ENCODE measurements at regions not wholly inside any gene's neighbourhood (a gene's known extent, or its start where the extent isn't known, plus 50 kb on each side); places are given as distances from the start of the nearest gene placed in this dataset.
"Not testable (repeated sequence)": the region's sequence is repeated elsewhere in the genome, so short reads cannot be mapped to it uniquely, and the experiment has no call there.

- no peak for DNase-seq (ENCODE audit: low read depth)
- no peak overlapping the region for H3K4me3 ChIP-seq (ENCODE audit: low read depth, low read length)
These were observed 82.8 kb downstream of the BTG1 start for GRCh38 chr12:92062539-92063493.

- no peak overlapping the region for H3K4me3 ChIP-seq (ENCODE audit: low read depth, low read length)
These were observed 84.6 kb downstream of the BTG1 start for GRCh38 chr12:92061061-92061460.

GRCh38 chr12:92059960-92060359 is 85.7 kb downstream of the BTG1 start:
- no peak overlapping the region for H3K4me3 ChIP-seq (ENCODE audit: low read depth, low read length)
- DNase-seq (ENCODE audit: low read depth): peak; percentile 65

More at GRCh38 chr12:92061061-92061460, 84.6 kb downstream of the BTG1 start:
- DNase-seq (ENCODE audit: low read depth): no peak

- no peak overlapping the region for H3K4me3 ChIP-seq (ENCODE audit: low read depth, low read length)
- DNase-seq (ENCODE audit: low read depth): no peak
These were observed 87.0 kb downstream of the BTG1 start for GRCh38 chr12:92058664-92059063.

GRCh38 chr12:92056756-92057155 is 88.9 kb downstream of the BTG1 start:
- not testable (repeated sequence) for DNase-seq (ENCODE audit: low read depth); H3K4me3 ChIP-seq (ENCODE audit: low read depth, low read length)

GRCh38 chr12:92056290-92056689 is 89.4 kb downstream of the BTG1 start:
- no peak for DNase-seq (ENCODE audit: low read depth)
- no peak overlapping the region for H3K4me3 ChIP-seq (ENCODE audit: low read depth, low read length)

GRCh38 chr12:92055877-92056276 is 89.8 kb downstream of the BTG1 start:
- DNase-seq (ENCODE audit: low read depth): no peak
- no peak overlapping the region for H3K4me3 ChIP-seq (ENCODE audit: low read depth, low read length)

- DNase-seq (ENCODE audit: low read depth): no peak
- no peak overlapping the region for H3K4me3 ChIP-seq (ENCODE audit: low read depth, low read length)
These were observed 94.2 kb downstream of the BTG1 start for GRCh38 chr12:92051441-92051840.

GRCh38 chr12:92049403-92049802 is 96.2 kb downstream of the BTG1 start:
- DNase-seq (ENCODE audit: low read depth): no peak
- H3K4me3 ChIP-seq (ENCODE audit: low read depth, low read length): no peak overlapping the region

GRCh38 chr12:92047393-92047826 is 98.2 kb downstream of the BTG1 start:
- no peak overlapping the region for H3K4me3 ChIP-seq (ENCODE audit: low read depth, low read length)
- DNase-seq (ENCODE audit: low read depth): peak; percentile 79

GRCh38 chr12:92046557-92047392 is 98.9 kb downstream of the BTG1 start:
- no peak overlapping the region for H3K4me3 ChIP-seq (ENCODE audit: low read depth, low read length)
- no peak for DNase-seq (ENCODE audit: low read depth)

- DNase-seq (ENCODE audit: low read depth): no peak
- H3K4me3 ChIP-seq (ENCODE audit: low read depth, low read length): no peak overlapping the region
These were observed 99.8 kb downstream of the BTG1 start for GRCh38 chr12:92045852-92046251.

- no peak overlapping the region for H3K4me3 ChIP-seq (ENCODE audit: low read depth, low read length)
- peak; percentile 71 for DNase-seq (ENCODE audit: low read depth)
These were observed 101.2 kb downstream of the BTG1 start for GRCh38 chr12:92044435-92044834.

GRCh38 chr12:92042791-92043531 is 102.7 kb downstream of the BTG1 start:
- H3K4me3 ChIP-seq (ENCODE audit: low read depth, low read length): no peak overlapping the region
- DNase-seq (ENCODE audit: low read depth): no peak

GRCh38 chr12:92041742-92042141 is 103.9 kb downstream of the BTG1 start:
- DNase-seq (ENCODE audit: low read depth): no peak
- H3K4me3 ChIP-seq (ENCODE audit: low read depth, low read length): no peak overlapping the region

- H3K4me3 ChIP-seq (ENCODE audit: low read depth, low read length): no peak overlapping the region
- no peak for DNase-seq (ENCODE audit: low read depth)
These were observed 106.6 kb downstream of the BTG1 start for GRCh38 chr12:92039046-92039445.

- no peak for DNase-seq (ENCODE audit: low read depth)
- H3K4me3 ChIP-seq (ENCODE audit: low read depth, low read length): no peak overlapping the region
These were observed 107.2 kb downstream of the BTG1 start for GRCh38 chr12:92038476-92038875.

GRCh38 chr12:92036771-92037453 is 108.7 kb downstream of the BTG1 start:
- peak; percentile 96 for DNase-seq (ENCODE audit: low read depth)

GRCh38 chr12:92036061-92036620 is 109.5 kb downstream of the BTG1 start:
- DNase-seq (ENCODE audit: low read depth): no peak
- no peak overlapping the region for H3K4me3 ChIP-seq (ENCODE audit: low read depth, low read length)

More at GRCh38 chr12:92036771-92037453, 108.7 kb downstream of the BTG1 start:
- H3K4me3 ChIP-seq (ENCODE audit: low read depth, low read length): no peak overlapping the region
